Endothelial cell of hepatic sinusoid (primary cell): ENCODE measurements at regions not wholly inside any gene's neighbourhood (a gene's known extent, or its start where the extent isn't known, plus 50 kb on each side); places are given as distances from the start of the nearest gene placed in this dataset.

Experiments
- in situ Hi-C: cut with HindIII; loops from 2 replicates; pipeline ENCODE4 v1.10.0; 2017; ENCODE audit warnings: low sequenced_read_pairs

GRCh38 chr18:44370861-44371260 lies 309.8 kb upstream of the SETBP1 start:
- in situ Hi-C loops: no loop called here

GRCh38 chr18:44374966-44375365 lies 305.7 kb upstream of the SETBP1 start:
- in situ Hi-C loops: no loop called here

DNA sequence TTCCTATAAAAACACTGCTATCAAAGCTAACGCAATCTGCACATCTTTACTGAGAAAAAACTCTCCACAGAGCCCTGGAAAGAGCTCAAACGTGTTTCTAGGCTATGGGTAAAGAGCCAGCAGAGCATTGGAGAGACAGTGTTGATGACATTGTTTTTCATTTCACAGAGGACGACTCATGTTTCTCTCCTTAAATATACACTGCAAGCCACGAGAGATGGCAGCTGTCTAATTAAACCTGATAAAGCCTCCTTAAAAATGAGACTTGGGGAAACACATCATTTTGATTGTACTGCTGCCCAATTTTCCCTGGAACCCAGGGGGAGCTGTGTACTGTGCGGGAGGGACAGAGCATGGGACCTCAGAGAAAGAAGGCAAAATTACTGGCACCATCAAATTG lies 294.3 kb upstream of the SETBP1 start:
- in situ Hi-C loops: no loop called here

- in situ Hi-C loops: no loop called here
Observed at GRCh38 chr18:44388329-44388728, 292.4 kb upstream of the SETBP1 start.

DNA sequence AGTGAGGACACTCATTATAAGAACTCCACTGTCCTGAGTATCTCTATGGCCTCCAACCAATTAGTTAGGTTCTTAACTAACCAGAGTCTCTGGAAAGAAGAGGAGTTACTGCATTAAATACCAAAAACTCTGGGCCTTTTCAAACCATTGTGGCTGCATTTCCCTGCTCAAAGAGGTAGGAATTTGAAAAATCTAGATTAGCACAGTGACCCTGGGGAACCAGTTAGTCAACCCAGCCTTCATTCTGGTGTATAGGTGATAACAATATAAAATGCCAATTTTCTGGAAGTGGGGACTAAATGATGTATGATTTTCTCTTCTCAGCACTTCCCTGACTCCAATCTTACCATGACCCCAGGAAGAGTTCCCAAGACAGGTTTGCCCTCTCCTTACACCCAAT lies 287.8 kb upstream of the SETBP1 start:
- in situ Hi-C loops: no loop called here

GRCh38 chr18:44393406-44393805 lies 287.3 kb upstream of the SETBP1 start:
- in situ Hi-C loops: no loop called here

- in situ Hi-C loops: no loop called here
Observed at GRCh38 chr18:44396550-44396949, 284.1 kb upstream of the SETBP1 start.

GRCh38 chr18:44409071-44409470 lies 271.6 kb upstream of the SETBP1 start:
- in situ Hi-C loops: no loop called here

DNA sequence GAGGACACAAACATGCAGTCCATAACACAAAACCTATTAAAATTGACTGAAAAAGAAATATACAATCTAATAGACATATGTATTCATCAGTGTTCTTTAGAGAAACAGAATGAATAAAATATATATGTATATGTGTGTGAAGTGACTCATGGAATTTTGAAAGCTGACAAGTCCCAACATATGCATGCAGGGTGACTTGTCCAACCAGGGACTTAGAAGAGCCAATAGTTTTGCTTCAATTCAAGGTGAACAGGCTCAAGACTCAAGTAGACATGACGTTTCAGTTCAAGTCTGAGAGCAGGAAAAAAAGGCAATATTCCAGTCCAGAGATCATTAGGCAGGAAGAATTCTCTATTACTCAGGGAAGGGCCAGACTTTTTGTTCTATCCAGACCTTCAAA lies 271.2 kb upstream of the SETBP1 start:
- in situ Hi-C loops: no loop called here

DNA sequence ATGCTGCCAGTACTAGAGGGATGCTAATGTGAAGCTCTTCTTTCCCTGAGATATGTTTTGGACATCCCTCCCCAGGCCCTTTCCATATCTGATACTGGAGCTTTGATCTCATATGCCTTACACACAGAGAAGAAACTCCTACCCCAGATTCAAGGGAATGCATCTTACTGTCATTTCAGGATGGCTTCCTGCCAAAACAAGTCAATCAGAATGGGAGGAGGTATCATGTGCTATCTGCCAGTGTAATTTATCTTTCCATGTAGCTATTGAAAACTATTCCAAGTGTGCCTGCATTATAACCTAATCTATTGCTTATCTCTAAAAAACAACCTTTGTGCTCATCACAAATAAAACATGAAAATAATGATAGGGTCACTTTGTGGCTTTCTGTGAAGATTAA lies 269.9 kb upstream of the SETBP1 start:
- in situ Hi-C loops: no loop called here

- in situ Hi-C loops: no loop called here
Observed at GRCh38 chr18:44411262-44411905, 269.3 kb upstream of the SETBP1 start.

DNA sequence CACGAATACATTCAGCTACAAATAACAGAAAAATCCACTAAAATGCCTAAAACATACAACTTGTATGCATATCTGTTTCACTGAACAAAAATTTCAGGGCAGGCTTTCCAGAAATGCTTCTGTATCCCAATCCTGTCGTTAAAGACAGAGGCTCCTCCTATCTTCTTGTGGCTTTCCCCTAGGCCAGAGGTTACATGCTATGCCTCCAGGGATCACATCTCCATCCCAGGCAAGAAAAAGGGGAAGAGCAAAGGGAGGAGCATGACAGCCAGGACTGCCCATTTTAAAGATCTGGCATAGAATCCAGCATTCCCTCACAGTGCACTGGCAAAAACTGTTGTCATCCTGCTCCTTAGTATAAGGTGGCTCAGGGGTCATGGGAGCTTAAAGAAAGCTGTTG lies 268.7 kb upstream of the SETBP1 start:
- in situ Hi-C loops: no loop called here

DNA sequence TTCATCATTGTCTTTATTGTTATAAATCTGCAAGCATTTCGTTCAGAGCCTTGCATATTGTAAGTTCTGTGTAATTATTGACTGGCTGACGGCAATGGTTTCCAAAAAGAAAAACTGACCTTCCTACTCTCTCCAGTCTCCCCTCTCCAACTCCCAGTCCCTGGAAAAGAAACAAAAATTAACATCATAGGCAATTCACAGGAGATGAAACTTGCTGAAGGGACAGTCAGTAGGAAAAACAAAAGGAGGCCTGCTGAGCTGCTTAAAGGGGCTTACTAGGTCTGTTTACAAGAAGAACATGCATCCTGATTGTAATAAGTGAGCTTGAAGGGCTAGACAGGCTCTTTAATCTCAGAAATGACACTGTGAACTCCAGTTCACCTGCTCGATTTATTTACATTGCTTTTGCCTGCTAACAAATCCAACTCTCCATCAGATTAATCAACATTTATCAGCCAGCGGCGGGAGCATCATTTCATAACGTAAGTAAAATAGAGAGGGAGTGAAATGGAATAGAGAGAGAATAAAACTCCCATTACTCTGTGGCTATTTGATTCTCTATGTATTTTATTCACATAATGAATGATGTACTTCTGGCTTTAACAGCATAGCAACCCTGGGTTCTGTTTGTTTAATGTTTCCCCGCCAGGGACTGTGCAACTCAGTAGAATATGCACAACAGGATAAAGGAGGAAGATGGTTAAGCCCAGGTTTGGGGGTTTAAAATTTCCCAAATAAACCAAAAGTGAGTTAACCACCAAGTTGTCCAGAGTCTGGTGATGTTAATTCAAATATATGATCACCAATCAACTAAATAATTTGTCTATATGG lies 256.7 kb upstream of the SETBP1 start:
- in situ Hi-C loops: no loop called here

GRCh38 chr18:44424645-44425035 lies 256.0 kb upstream of the SETBP1 start:
- in situ Hi-C loops: no loop called here

GRCh38 chr18:44425161-44425560 lies 255.5 kb upstream of the SETBP1 start:
- in situ Hi-C loops: no loop called here

DNA sequence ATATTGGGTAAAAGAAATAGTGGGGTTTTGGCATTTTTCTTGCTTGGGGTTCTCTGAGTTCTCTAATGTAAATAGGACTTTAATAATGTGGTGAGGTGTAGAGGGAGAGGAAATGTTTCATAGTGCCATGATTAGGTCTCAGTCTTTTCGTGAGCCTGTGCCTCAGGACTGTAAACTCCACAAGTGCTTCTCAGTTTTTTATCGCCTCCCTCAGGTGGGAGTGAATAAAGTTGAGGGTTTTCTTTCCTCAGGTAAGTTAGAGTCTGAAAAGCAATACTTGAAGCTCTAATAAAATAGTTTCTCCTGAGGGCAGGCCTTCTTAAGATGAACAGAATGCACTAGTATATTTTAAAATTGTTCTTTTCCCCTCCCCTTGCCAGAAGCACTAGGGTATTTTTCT lies 243.1 kb upstream of the SETBP1 start:
- in situ Hi-C loops: no loop called here

DNA sequence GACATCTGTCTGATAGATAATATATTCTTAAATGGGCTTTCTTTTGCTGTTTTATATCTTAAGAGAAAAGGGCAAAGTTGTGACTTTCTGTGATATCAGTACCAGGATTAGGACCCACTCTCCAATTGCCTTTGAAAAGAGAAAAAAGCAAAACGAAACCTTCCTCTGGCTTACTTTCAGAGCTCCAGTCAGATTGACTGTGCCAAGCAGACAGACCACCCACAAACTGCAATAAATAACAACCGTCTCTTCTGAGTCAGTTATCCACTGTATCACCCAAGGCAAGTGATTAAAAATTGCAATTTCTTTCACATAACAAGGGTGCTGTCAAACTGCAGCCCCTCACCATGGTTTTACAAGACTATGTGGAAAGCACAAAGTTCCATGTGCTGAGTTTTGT lies 230.5 kb upstream of the SETBP1 start:
- in situ Hi-C loops: no loop called here

DNA sequence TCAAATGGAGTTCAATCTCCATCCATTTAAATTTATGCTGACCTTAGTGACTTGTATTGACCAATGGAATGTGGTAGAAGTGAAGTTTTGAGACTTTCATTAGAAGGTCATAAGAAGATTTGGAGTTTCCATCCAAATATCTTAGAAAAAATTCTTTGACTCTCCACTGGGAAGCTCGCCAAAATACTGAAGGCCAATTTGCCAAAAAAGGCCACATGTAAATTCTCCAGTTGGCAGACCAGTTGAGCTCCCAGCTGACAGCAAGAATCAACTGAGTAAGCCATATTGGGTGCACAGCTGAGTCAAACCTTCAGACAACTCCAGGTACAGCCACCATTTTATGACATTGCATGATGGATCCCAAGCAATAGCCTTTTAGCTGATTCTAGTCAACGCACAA lies 228.3 kb upstream of the SETBP1 start:
- in situ Hi-C loops: no loop called here

DNA sequence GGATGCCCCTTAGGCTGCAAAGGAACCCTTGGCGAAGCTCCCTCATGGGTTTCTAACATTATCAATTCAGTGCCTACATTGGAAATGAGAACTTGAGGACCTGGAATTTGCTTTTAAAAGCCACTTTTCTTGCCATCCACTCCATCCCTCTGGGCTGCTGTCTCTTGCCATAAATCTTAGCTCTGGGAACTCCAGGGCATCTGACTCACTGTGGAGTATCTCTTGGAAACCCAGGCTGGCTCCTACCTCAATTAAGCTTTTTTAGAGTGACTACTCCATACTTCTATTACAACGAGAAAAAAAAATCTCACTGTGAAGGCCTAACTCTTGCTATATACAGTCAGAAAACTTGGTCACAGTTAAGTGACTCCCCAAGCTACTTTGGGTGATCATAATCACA lies 227.2 kb upstream of the SETBP1 start:
- in situ Hi-C loops: no loop called here

GRCh38 chr18:44458777-44459176 lies 221.9 kb upstream of the SETBP1 start:
- in situ Hi-C loops: no loop called here

- in situ Hi-C loops: no loop called here
Observed at GRCh38 chr18:44464398-44465180, 216.1 kb upstream of the SETBP1 start.

- in situ Hi-C loops: no loop called here
Observed at GRCh38 chr18:44465381-44465841, 215.3 kb upstream of the SETBP1 start.
